ENCODE measurements at regions not wholly inside any gene's neighbourhood (a gene's known extent, or its start where the extent isn't known, plus 50 kb on each side); places are given as distances from the start of the nearest gene placed in this dataset.

- no peak overlapping the region for H3K4me3 ChIP-seq
- H3K4me1 ChIP-seq: no peaks in the 10 kb centered on the region
- no peak for DNase-seq
- no peak overlapping the region for H3K27ac ChIP-seq
- no peaks in the 10 kb centered on the region for H3K36me3 ChIP-seq
- H3K9me3 ChIP-seq: no peaks in the 10 kb centered on the region
- TF ChIP-seq CTCF (IDR thresholded peaks at IDR 0.05) (no peak), POLR2A (IDR thresholded peaks at IDR 0.05) (no peak)
- H3K27me3 ChIP-seq: no peaks in the 10 kb centered on the region
These were observed 390.0 kb upstream of the CADM1 start for GRCh38 chr11:115894176-115894575.

GRCh38 chr11:115893461-115894099 is 389.4 kb upstream of the CADM1 start:
- Histone ChIP-seq H3K36me3 (no peaks in the 10 kb centered on the region), H3K27me3 (no peaks in the 10 kb centered on the region), H3K4me1 (no peaks in the 10 kb centered on the region), H3K27ac (no peak overlapping the region), H3K9me3 (no peaks in the 10 kb centered on the region), H3K4me3 (no peak overlapping the region)
- TF ChIP-seq CTCF (IDR thresholded peaks at IDR 0.05) (no peak), POLR2A (IDR thresholded peaks at IDR 0.05) (no peak)
- DNase-seq: no peak

GRCh38 chr11:115892016-115892415 is 387.8 kb upstream of the CADM1 start:
- Histone ChIP-seq H3K27ac (no peak overlapping the region), H3K9me3 (no peaks in the 10 kb centered on the region), H3K4me3 (no peak overlapping the region), H3K27me3 (no peaks in the 10 kb centered on the region), H3K4me1 (no peaks in the 10 kb centered on the region), H3K36me3 (no peaks in the 10 kb centered on the region)
- DNase-seq: no peak
- TF ChIP-seq CTCF (IDR thresholded peaks at IDR 0.05) (no peak), POLR2A (IDR thresholded peaks at IDR 0.05) (no peak)

- H3K4me1 ChIP-seq: no peaks in the 10 kb centered on the region
- TF ChIP-seq POLR2A (IDR thresholded peaks at IDR 0.05): no peak
- TF ChIP-seq CTCF (IDR thresholded peaks at IDR 0.05): no peak
- H3K4me3 ChIP-seq: no peak overlapping the region
- no peak for DNase-seq
- H3K27ac ChIP-seq: no peak overlapping the region
- no peaks in the 10 kb centered on the region for H3K27me3 ChIP-seq
- no peaks in the 10 kb centered on the region for H3K9me3 ChIP-seq
- no peaks in the 10 kb centered on the region for H3K36me3 ChIP-seq
These were observed 387.4 kb upstream of the CADM1 start for GRCh38 chr11:115891581-115891980.

- no peak for TF ChIP-seq CTCF (IDR thresholded peaks at IDR 0.05)
- TF ChIP-seq POLR2A (IDR thresholded peaks at IDR 0.05): no peak
- H3K27me3 ChIP-seq: no peaks in the 10 kb centered on the region
- H3K36me3 ChIP-seq: no peaks in the 10 kb centered on the region
- H3K27ac ChIP-seq: no peak overlapping the region
- no peaks in the 10 kb centered on the region for H3K4me1 ChIP-seq
- H3K4me3 ChIP-seq: no peak overlapping the region
- H3K9me3 ChIP-seq: no peaks in the 10 kb centered on the region
- DNase-seq: no peak
These were observed 386.3 kb upstream of the CADM1 start for GRCh38 chr11:115890500-115890899.

- no peaks in the 10 kb centered on the region for H3K36me3 ChIP-seq
- H3K27me3 ChIP-seq: no peaks in the 10 kb centered on the region
- TF ChIP-seq CTCF (IDR thresholded peaks at IDR 0.05): no peak
- no peak for TF ChIP-seq POLR2A (IDR thresholded peaks at IDR 0.05)
- H3K4me1 ChIP-seq: peaks cover 0 to 3% (median 0%) of the 10 kb centered on the region in 4 donors
- H3K4me3 ChIP-seq: no peak overlapping the region
- no peaks in the 10 kb centered on the region for H3K9me3 ChIP-seq
- DNase-seq: no peak
- no peak overlapping the region for H3K27ac ChIP-seq
These were observed 385.5 kb upstream of the CADM1 start for GRCh38 chr11:115889712-115890111.
